HAP-1 (cell line): ENCODE measurements at regions not wholly inside any gene's neighbourhood (a gene's known extent, or its start where the extent isn't known, plus 50 kb on each side); places are given as distances from the start of the nearest gene placed in this dataset.

Source experiments
- DNase-seq, 2 experiments: peaks; one replicate each; pipeline ENCODE4 v3.0.0-alpha.2; 2016 to 2020; ENCODE audit warnings: low spot score in 2 of 2
- H3K27me3 ChIP-seq: fragments of 250-450 bp; sonication (Bioruptor Pico); 2 replicates; pipeline ENCODE4 v1.5.1; 2020; ENCODE audit warnings: low read depth, mild to moderate bottlenecking, moderate library complexity
- H3K36me3 ChIP-seq: fragments of 250-450 bp; sonication (Bioruptor Pico); replicated peaks from 2 replicates; pipeline ENCODE4 v1.5.1; 2020; ENCODE audit warnings: mild to moderate bottlenecking
- H3K4me1 ChIP-seq: fragments of 250-450 bp; sonication (Bioruptor Pico); 2 replicates; pipeline ENCODE4 v1.5.1; 2020; ENCODE audit warnings: mild to moderate bottlenecking
- H3K4me3 ChIP-seq: fragments of 250-450 bp; sonication (Bioruptor Pico); 2 replicates; pipeline ENCODE4 v1.5.1; 2020; ENCODE audit warnings: mild to moderate bottlenecking, moderate library complexity
- H3K9me3 ChIP-seq: fragments of 250-450 bp; sonication (Bioruptor Pico); 2 replicates; pipeline ENCODE4 v1.5.1; 2020; ENCODE audit warnings: mild to moderate bottlenecking, moderate library complexity
- in situ Hi-C: fragments of 300-500 bp; cut with MboI; formaldehyde crosslinking; loops from 3 replicates; pipeline ENCODE4 v1.14.3; 2020; ENCODE audit warnings: low sequenced_read_pairs, inconsistent platforms, mixed read lengths

- Histone ChIP-seq H3K4me1 (peaks cover 10% of the 10 kb centered on the region), H3K27me3 (no peaks in the 10 kb centered on the region), H3K4me3 (no peak overlapping the region), H3K36me3 (no peaks in the 10 kb centered on the region), H3K9me3 (no peaks in the 10 kb centered on the region)
- DNase-seq, result no peak
- in situ Hi-C loops, result no loop called here
Observed at GRCh38 chr13:71149046-71149445, 718.0 kb downstream of the DACH1 start.

- peaks cover 10% of the 10 kb centered on the region for H3K4me1 ChIP-seq
- H3K36me3 ChIP-seq, result no peaks in the 10 kb centered on the region
- H3K9me3 ChIP-seq, result no peaks in the 10 kb centered on the region
- in situ Hi-C loops, result no loop called here
- no peak overlapping the region for H3K4me3 ChIP-seq
- H3K27me3 ChIP-seq, result no peaks in the 10 kb centered on the region
- DNase-seq, result peak; percentile 9 to 85
Observed at GRCh38 chr13:71148396-71148795, 718.6 kb downstream of the DACH1 start.

- in situ Hi-C loops, result no loop called here
- H3K27me3 ChIP-seq, result no peaks in the 10 kb centered on the region
- no peaks in the 10 kb centered on the region for H3K36me3 ChIP-seq
- DNase-seq, result no peak
- no peaks in the 10 kb centered on the region for H3K9me3 ChIP-seq
- H3K4me1 ChIP-seq, result peaks cover 10% of the 10 kb centered on the region
- H3K4me3 ChIP-seq, result no peak overlapping the region
Observed at GRCh38 chr13:71144883-71145282, 722.1 kb downstream of the DACH1 start.

- H3K4me1 ChIP-seq, result no peaks in the 10 kb centered on the region; the same call in 1 of the 2 replicates
- DNase-seq, result no peak
- no peak overlapping the region for H3K4me3 ChIP-seq
- in situ Hi-C loops, result no loop called here
- no peaks in the 10 kb centered on the region for H3K9me3 ChIP-seq
- no peaks in the 10 kb centered on the region for H3K36me3 ChIP-seq
- H3K27me3 ChIP-seq, result no peaks in the 10 kb centered on the region
Observed at GRCh38 chr13:71137101-71137500, 729.9 kb downstream of the DACH1 start.

- Histone ChIP-seq H3K36me3 (no peaks in the 10 kb centered on the region), H3K4me3 (no peak overlapping the region), H3K27me3 (no peaks in the 10 kb centered on the region), H3K9me3 (no peaks in the 10 kb centered on the region), H3K4me1 (no peaks in the 10 kb centered on the region)
- in situ Hi-C loops, result no loop called here
- DNase-seq, result no peak
Observed at GRCh38 chr13:71124230-71124629, 742.8 kb downstream of the DACH1 start.

GRCh38 chr13:71118779-71119364, 748.1 kb downstream of the DACH1 start:
- no peak overlapping the region for H3K4me3 ChIP-seq
- H3K27me3 ChIP-seq, result no peaks in the 10 kb centered on the region
- peaks cover 13% of the 10 kb centered on the region for H3K4me1 ChIP-seq
- no peak for DNase-seq
- in situ Hi-C loops, result no loop called here
- H3K36me3 ChIP-seq, result no peaks in the 10 kb centered on the region
- H3K9me3 ChIP-seq, result no peaks in the 10 kb centered on the region

- Histone ChIP-seq H3K4me1 (peaks cover 13% of the 10 kb centered on the region), H3K4me3 (no peak overlapping the region), H3K27me3 (no peaks in the 10 kb centered on the region), H3K36me3 (no peaks in the 10 kb centered on the region), H3K9me3 (no peaks in the 10 kb centered on the region)
- no peak for DNase-seq
- in situ Hi-C loops, result no loop called here
Observed at GRCh38 chr13:71117920-71118319, 749.1 kb downstream of the DACH1 start.

- Histone ChIP-seq H3K36me3 (no peaks in the 10 kb centered on the region), H3K4me3 (no peak overlapping the region), H3K27me3 (no peaks in the 10 kb centered on the region), H3K4me1 (peaks cover 13% of the 10 kb centered on the region), H3K9me3 (no peaks in the 10 kb centered on the region)
- in situ Hi-C loops, result no loop called here
- DNase-seq, result peak; percentile 45 to 68
Observed at GRCh38 chr13:71115301-71115700, 751.7 kb downstream of the DACH1 start.

GRCh38 chr13:71096421-71096820, 770.6 kb downstream of the DACH1 start:
- Histone ChIP-seq H3K36me3 (no peaks in the 10 kb centered on the region), H3K27me3 (no peaks in the 10 kb centered on the region), H3K9me3 (no peaks in the 10 kb centered on the region), H3K4me3 (no peak overlapping the region), H3K4me1 (no peaks in the 10 kb centered on the region)
- in situ Hi-C loops, result no loop called here
- DNase-seq, result no peak

- Histone ChIP-seq H3K4me1 (no peaks in the 10 kb centered on the region), H3K27me3 (no peaks in the 10 kb centered on the region), H3K9me3 (no peaks in the 10 kb centered on the region), H3K4me3 (no peak overlapping the region), H3K36me3 (no peaks in the 10 kb centered on the region)
- in situ Hi-C loops, result no loop called here
- no peak for DNase-seq
Observed at GRCh38 chr13:71090990-71091389, 776.0 kb downstream of the DACH1 start.

- H3K4me3 ChIP-seq, result no peak overlapping the region
- in situ Hi-C loops, result no loop called here
- H3K9me3 ChIP-seq, result no peaks in the 10 kb centered on the region
- no peak for DNase-seq
- no peaks in the 10 kb centered on the region for H3K27me3 ChIP-seq
- no peaks in the 10 kb centered on the region for H3K36me3 ChIP-seq
- H3K4me1 ChIP-seq, result no peaks in the 10 kb centered on the region; the same call in 1 of the 2 replicates
Observed at GRCh38 chr13:71089056-71089455, 777.9 kb downstream of the DACH1 start.

GRCh38 chr13:71087432-71087831, 779.6 kb downstream of the DACH1 start:
- Histone ChIP-seq H3K9me3 (no peaks in the 10 kb centered on the region), H3K4me1 (no peaks in the 10 kb centered on the region; the same call in 1 of the 2 replicates), H3K4me3 (no peak overlapping the region), H3K27me3 (no peaks in the 10 kb centered on the region), H3K36me3 (no peaks in the 10 kb centered on the region)
- no peak for DNase-seq
- in situ Hi-C loops, result no loop called here

GRCh38 chr13:71087006-71087405, 780.0 kb downstream of the DACH1 start:
- H3K4me3 ChIP-seq, result no peak overlapping the region
- DNase-seq, result no peak
- H3K27me3 ChIP-seq, result no peaks in the 10 kb centered on the region
- H3K9me3 ChIP-seq, result no peaks in the 10 kb centered on the region
- H3K36me3 ChIP-seq, result no peaks in the 10 kb centered on the region
- in situ Hi-C loops, result no loop called here
- H3K4me1 ChIP-seq, result no peaks in the 10 kb centered on the region; the same call in 1 of the 2 replicates

- H3K9me3 ChIP-seq, result no peaks in the 10 kb centered on the region
- H3K36me3 ChIP-seq, result no peaks in the 10 kb centered on the region
- H3K4me3 ChIP-seq, result no peak overlapping the region
- in situ Hi-C loops, result no loop called here
- DNase-seq, result no peak
- H3K4me1 ChIP-seq, result no peaks in the 10 kb centered on the region; the same call in 1 of the 2 replicates
- no peaks in the 10 kb centered on the region for H3K27me3 ChIP-seq
Observed at GRCh38 chr13:71082631-71083030, 784.4 kb downstream of the DACH1 start.

- Histone ChIP-seq H3K27me3 (no peaks in the 10 kb centered on the region), H3K4me1 (peaks cover 10% of the 10 kb centered on the region), H3K36me3 (no peaks in the 10 kb centered on the region), H3K4me3 (no peak overlapping the region), H3K9me3 (no peaks in the 10 kb centered on the region)
- in situ Hi-C loops, result no loop called here
- no peak for DNase-seq
Observed at GRCh38 chr13:71079638-71080037, 787.4 kb downstream of the DACH1 start.
